SU-DHL-6 (cell line): ENCODE measurements at regions not wholly inside any gene's neighbourhood (a gene's known extent, or its start where the extent isn't known, plus 50 kb on each side); places are given as distances from the start of the nearest gene placed in this dataset.

ENCODE experiments used
- CTCF ChIP-seq: fragments of 200-600 bp; sonication (generic); IDR thresholded peaks from one replicate; pipeline ENCODE4 v1.5.1; 2017; ENCODE audit warnings: antibody characterized with exemption, mild to moderate bottlenecking, low read length, moderate library complexity; ENCODE audit not compliant: insufficient read depth, poor library complexity, severe bottlenecking
- EZH2phosphoT487 ChIP-seq: fragments of 200-600 bp; sonication (generic), shearing (Covaris generic); conservative IDR thresholded peaks from 2 replicates; pipeline ENCODE4 v1.6.1; 2018; ENCODE audit warnings: mild to moderate bottlenecking, antibody characterized with exemption, low read length, moderate library complexity, mixed read lengths

GRCh38 chr10:119997429-119997828 is 104.9 kb downstream of the SEC23IP start:
- no peak for TF ChIP-seq CTCF
- TF ChIP-seq EZH2phosphoT487, result no peak
